Stomach (tissue), 4 donors: ENCODE measurements at regions not wholly inside any gene's neighbourhood (a gene's known extent, or its start where the extent isn't known, plus 50 kb on each side); places are given as distances from the start of the nearest gene placed in this dataset.

Source experiments
- CTCF ChIP-seq, 7 experiments: fragments of 450-650 bp in 4 of 7; fragments of 200-600 bp in 3 of 7; sonication (generic) in 3 of 7; IDR thresholded peaks; one replicate each; pipeline ENCODE4 v1.5.1; 2016 to 2019; ENCODE audit warnings: antibody characterized with exemption in 7 of 7, control low read depth in 2 of 7, mild to moderate bottlenecking in 1 of 7
- EP300 ChIP-seq: sonication (generic); formaldehyde crosslinking; IDR thresholded peaks from one replicate; pipeline ENCODE4 v1.6.1; 2017; ENCODE audit warnings: antibody characterized with exemption
- POLR2A ChIP-seq, 4 donors: fragments of 450-650 bp; IDR thresholded peaks; one replicate each; pipeline ENCODE4 v1.6.1; 2016; ENCODE audit warnings: antibody characterized with exemption in 4 of 4, control low read depth in 2 of 4, mild to moderate bottlenecking in 1 of 4, moderate library complexity in 1 of 4

- no peak for TF ChIP-seq POLR2A (IDR thresholded peaks at IDR 0.05)
- TF ChIP-seq CTCF (IDR thresholded peaks at IDR 0.05), result no peak
- TF ChIP-seq EP300, result no peak
These were observed 278.1 kb downstream of the SLC6A15 start for GRCh38 chr12:84634526-84634925.
